ENCODE measurements at regions not wholly inside any gene's neighbourhood (a gene's known extent, or its start where the extent isn't known, plus 50 kb on each side); places are given as distances from the start of the nearest gene placed in this dataset.

DNA sequence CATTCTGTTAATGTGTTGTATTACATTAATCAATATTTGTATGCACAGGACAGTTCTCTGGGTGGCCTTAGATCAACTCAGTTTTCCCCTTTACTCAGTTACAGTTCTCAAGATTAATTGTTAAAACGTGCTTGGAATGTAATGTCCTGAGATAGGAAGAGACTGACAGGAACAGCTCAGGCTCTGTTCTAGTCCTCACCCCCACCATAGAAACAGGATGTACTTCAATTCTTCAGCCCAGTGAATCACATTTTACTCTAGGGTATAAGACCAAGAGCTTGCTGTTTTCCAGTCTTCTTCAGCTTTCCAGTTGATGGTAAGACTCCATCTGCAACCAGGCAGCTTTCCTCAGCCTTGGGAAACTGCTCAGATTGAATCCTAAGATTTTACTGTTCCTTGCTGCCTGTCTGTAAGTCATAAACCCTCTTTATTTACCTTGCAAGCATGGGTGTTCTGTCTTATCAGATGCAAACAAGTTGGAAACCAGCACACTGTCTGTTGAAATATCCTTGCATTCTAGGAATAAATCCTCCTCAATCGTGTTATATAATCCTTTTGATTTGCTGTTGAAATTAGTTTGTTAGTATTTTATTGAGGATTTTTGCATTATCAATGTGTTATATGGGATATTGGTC lies 836.9 kb upstream of the PCDH9 start:
- DNase-seq: no peak

DNA sequence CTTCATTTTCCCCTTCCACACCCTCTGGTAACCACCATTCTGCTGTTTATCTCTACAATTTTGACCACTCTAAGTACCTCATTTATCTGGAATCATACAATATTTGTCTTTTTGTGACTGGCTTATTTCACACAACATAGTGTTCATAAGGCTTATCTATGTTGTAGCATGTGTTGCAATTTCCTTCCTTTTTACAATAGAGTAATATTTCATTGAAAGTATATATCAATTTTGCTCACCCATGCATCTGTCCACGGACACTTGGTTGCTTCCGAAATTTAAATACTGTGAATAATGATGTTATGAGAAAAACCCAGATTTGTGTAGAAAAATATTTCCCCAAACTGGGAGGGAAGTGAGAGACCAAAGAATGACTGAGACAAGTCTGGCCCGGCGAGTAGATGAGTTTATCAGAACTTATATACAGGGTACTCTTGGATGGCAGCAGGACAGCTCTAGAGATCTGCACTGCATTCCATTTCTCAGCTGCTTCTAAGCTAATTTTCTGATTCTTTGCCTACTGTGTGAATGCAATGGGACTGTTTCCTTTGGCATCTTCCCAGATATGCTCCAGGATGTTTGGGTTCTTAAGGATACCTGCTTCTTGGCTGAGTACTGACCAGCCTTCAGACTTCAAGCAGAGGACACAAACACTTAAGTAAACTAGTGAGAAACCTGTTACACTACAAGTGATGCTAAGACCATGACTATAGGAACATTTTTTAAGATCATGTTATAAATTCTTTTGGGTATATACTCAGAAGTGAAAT lies 834.0 kb upstream of the PCDH9 start:
- no peak for DNase-seq

DNA sequence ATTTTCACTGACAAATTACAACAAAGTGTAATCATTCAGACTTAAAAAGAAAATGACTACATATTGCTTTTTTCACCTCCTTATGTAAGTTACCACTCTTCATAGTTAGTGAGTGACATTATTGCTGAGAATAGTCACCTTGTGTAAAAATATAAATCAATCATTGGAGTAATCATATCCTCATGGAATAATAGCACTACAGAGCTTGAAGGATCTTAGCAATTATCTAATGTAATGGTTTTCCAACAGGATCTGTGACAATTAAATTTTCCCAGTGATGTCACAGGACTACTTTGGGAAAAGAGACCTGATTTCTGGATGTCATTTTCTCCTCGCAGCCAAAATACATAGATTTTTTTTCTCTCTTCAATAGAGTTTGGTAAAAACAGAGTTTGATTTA lies 833.0 kb upstream of the PCDH9 start:
- DNase-seq: no peak

DNA sequence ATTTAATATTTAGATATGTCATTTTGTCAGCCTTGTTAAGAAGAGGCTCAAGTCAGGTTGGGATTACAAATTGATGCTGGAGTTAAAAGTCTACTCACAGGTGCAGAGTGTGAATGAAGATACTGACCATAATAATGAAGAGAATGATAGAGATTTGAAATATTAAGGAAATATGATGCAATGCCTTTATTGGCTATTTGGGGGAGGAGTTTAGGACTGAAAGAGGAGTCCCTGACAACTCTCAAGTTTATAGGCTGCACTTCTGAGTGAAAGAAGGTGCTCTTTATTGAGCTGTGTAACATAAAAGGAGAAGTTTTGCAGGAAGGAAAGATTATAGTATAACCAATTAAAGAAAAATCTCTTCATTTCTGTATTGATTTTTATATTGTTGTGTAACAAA lies 827.7 kb upstream of the PCDH9 start:
- DNase-seq: no peak

DNA sequence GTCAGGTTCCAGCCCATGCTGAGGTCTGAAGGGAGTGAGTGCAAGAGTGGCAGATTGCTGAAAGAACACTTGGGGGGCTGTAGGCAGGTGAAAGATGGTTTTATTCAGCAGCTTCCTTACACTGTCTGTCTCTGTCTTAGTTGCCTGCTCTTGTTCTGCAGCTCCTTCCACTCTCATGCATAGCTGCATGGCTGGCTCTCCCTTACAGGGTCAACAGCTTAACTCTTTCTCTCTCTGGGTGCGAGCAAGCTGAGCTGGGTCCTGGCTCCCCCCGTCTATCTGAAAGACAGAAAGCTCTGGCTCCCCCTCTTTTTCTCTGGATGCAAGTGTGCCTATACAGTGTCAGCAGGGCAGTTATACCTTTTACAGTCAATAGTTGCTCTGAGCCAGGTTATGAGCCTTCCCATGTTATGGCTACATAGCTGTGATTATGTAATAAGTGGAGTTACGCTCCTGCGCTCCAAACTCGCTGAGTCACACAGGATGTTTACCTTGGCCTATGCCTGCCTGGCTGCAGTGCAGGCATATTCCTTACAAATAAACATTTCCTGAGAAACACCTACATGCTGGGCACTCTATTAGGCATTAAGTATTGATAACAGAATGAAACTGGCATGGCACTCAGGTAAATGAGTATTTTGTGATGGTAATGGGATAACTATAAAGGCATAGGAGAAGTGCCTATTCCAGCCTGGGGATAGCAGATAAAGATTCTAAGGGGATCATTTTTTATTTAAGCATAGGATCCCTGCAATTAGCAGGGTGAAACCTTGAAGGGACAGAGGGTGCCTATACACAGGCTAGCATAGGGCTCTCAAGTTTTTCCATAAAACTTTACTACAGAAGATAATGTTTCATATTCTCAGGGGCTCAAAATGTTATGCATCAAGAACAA lies 826.9 kb upstream of the PCDH9 start:
- DNase-seq: no peak

DNA sequence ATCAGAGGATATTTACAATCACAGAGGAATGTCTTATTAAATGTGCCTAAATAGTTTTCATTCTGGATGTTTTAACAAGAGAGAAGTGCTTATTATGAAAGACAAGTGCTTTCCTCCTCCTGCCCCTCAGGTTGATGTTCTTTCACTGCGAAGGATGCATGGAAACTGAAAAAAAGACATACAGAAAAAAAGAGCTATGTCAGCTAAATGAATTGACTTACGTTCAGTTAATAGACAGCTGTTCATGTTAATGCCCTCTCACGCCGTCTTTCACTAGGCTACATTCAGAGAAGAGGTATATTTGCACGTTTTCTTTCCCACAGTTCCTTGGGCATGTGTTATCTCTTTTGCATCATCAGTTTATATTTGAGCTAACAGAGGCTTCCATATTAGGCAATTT lies 821.8 kb upstream of the PCDH9 start:
- no peak for DNase-seq

DNA sequence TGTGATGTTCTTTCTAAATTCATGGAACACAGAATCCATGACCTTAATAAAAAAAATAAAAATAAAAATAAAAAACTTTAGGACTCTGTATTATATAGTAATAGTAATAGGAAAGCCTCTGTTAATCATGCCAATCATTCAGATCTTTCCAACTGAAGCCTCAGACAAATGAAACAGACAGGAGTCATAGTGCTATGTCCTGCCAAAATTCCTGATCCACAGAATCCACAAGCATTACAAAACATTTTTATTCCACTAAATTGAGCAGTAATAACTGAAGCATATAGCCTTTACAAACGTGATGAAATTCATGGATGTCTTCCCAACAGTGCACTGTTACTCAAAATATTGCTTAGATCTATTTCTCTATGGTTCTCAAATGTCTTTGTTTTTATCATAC lies 820.6 kb upstream of the PCDH9 start:
- DNase-seq: no peak

DNA sequence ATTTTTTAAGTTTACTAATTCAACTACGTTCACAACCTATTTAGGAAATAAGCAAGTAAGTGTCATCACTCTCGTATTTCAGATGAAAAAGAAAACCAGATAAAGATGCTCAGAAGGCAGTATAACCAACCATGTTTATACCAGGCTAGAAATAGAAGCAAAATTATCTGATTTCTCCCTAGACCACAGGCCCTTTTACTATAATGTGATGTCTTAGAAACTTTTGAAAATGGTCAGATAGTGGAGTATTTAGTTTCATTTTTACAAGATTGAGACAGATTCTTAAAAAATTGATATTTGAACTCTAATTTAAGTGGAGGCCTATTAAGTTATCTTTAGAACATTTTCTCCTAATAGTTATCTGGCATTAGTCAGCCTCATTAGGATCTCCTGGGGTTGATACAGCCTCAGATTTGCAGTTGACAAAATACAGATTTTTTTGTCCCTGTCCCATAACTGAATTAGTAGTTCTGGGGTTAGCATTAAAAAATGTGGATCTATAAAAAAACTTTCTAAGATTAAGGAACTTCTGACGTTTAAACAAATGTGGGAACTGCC lies 818.7 kb upstream of the PCDH9 start:
- no peak for DNase-seq

DNA sequence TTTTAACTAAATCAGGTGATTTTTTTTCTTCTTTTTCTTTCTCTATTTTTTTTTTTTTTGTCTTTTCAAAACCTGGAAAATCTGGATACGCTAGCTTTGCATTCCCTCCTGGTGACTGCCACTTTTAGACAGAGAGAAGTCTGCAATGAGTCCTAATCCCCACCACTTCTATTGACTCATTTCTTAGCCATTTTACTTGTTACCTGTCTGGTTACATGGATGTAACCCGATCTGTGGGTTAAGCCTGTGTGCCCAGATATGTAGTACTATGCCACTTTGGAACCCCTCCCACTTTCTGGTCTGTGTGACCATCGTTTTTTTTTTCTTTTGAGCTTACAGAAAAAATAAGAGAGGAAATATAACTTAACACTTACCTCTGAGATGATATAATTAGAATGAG lies 817.8 kb upstream of the PCDH9 start:
- DNase-seq: no peak

DNA sequence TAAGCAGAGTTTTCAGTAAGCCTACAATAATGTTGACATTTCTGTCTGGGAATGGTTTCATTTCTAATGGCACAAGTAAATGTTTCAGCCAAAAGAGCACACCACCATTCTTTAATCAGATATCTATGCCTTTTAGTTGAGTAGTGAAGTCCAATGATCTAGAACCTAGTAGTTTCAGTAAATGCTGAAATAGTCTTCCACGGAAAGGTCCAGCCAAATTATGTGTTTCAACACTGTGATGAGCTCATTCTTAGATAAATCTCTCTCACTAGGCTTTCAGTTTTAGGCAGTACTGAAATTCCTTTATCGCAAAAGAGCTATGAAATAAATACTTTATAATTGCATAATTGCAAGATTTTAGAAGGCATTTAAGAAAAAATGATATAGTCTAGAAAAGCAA lies 816.8 kb upstream of the PCDH9 start:
- no peak for DNase-seq

DNA sequence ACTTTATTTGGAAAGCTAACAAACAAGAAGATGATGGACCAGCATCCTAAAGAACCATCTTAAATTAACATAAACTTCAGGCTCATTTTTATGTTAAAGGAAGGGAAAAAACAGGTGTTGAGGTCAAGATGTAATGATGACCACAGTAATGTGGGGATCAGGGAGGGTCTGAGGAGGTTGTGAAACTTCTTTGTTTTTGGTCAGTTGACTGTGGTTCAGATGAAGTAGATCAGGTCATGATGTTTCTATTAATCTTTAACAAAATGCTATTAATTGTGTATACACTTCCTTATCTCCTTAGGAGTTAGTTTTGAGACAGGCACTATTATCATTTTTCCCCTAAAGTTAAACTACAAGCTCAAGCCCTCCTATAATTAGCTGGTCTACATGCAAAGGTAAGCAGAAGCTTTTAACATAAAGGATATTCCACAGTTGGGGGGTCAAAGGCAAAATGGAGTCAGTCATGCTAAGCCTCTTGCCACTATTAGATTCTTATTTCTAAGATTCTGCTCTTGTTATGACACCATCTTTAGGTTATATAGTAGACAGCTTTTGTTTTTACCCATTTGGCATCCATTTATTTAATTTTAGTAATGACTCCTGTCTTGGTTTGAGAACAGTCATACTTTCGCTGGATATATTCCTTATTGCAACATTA lies 800.1 kb upstream of the PCDH9 start:
- no peak for DNase-seq

DNA sequence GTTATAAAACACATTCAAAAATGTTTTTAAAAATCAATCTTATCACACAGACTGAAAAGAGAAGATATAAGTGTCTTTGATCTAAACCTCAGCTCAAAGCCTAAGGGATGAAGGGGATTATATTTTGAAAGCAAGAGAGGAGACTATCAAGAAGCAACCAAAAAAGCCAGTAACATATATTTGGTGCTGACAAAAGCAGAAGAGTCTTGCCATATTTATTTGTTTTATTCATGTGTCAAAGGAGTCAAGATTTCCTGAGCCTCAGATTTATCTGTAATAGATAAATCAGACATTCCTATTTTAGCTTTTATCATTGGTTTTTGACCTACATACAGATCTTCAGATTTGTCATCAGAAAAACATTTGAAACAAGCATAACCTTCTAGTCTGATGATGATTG lies 798.6 kb upstream of the PCDH9 start:
- no peak for DNase-seq

DNA sequence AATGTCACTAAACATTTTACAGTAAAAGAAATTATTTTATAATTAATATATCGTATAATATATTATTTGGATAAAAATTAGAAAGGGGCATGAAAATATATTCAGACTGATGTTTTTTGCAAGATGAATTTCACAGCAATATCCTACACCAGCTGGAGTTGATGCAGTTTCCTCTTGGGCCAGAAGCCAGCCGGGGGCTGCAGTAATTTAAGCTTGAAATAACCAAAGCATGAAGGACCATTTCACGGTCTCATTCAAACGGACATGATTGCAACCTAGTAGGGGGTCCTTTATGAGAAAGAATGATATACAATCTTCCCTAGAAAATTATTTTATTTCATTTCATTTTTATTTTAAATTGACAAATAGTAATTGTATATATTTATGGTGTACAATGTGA lies 797.2 kb upstream of the PCDH9 start:
- no peak for DNase-seq

DNA sequence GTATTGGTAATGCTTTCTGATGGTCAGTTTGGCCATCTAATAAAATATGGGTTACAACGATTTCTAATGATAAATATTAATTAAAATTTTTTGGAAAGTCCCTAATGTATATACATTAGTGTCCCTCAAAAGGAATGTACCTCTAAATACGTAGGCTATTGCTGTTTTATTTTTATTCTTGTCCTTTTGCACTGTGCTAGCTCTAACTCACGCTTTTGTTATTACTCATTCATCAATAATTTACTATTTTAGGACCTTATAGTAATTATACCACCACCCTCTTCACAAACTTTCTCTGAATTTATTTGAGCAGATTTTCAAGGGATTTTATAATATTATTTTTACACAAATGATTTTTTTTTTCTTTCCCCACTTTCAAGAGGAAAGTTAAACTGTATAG lies 795.9 kb upstream of the PCDH9 start:
- no peak for DNase-seq

DNA sequence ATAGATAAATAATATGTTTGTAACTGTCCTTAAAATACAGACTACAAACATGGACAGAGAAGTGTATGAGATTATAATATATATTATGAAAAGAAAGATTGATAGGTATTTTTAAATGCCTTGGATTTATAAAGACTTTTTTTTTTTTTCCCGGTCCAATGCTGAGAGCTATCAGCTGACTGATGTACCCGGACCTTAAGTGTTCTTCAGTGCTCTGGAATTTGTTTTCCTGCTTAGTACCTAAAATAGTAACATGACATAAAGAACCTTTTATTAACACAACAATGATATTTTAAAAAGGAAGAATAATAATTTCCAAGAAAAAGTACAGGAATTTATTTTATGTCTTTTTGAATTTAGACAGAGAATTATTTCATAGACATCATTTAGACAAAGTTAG lies 795.5 kb upstream of the PCDH9 start:
- DNase-seq: no peak

DNA sequence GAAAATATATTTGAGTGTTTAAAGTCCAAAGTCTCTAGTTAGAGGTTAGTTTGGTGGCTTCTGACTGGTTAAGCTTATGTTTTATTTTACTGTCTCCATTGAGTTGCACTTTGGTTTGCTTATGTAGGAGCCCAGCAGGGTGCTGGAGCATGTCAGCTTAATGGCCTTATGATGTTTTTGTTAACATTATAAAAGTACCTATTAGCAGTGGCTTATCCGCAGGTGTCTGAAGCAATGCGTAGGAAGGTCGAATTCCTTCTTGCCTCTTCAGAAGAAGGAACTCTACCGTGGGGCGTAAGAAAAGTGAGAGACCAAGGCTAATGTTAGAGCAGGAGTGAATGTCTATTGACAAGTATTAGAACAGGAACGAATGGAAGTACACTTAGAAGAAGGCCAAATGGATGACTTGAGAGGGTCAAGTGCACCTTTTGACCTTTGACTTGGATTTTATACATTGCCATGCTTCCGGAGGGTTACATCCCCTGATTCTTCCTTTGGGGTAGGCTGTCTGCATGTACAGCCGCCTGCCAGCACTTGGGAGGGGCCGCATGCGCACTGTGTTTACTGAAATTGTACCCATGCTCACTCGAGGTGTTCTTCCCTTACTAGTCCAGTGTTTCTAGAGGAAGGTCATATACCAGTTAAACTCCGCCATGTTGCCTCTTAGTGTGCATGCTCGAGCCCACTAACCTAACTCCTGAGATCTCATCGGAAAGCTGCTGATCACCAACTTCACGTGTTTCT lies 793.9 kb upstream of the PCDH9 start:
- DNase-seq: no peak

DNA sequence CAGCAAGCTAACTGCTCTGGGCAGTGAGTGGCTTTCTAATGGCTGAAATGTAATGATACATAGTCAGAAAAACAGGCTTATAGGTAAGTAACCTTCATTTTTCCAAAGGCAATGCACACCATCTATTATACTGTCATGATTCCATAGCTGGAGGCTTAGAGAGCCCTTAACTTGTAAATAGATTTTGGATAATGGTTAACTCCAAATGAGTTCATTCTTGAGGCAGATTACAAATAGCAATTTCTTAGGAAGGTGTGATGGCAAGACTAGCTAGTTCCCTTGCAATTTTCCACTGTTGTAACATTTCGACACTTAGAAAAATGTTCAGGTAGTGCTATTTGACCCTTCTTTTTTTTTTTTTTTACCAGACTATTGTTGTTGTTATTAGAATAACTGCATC lies 789.8 kb upstream of the PCDH9 start:
- no peak for DNase-seq

DNA sequence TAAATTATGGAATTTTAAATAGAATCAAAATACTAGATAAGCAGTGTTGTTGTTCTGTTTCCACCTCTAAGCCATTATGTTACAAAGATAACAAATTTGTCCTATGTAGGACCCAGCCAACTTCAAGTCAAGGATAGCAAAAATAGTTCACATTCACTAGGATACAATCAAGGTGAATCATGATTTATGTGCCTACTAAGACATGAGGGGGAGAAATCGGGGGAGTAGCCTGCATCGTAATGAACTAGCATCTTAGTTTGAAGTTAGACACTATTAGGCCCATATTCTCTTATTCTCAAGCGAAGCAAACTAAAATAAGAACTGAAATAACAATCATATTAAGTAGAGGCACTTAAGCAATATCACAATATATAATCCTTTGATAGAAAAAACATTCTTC lies 779.4 kb upstream of the PCDH9 start:
- no peak for DNase-seq

DNA sequence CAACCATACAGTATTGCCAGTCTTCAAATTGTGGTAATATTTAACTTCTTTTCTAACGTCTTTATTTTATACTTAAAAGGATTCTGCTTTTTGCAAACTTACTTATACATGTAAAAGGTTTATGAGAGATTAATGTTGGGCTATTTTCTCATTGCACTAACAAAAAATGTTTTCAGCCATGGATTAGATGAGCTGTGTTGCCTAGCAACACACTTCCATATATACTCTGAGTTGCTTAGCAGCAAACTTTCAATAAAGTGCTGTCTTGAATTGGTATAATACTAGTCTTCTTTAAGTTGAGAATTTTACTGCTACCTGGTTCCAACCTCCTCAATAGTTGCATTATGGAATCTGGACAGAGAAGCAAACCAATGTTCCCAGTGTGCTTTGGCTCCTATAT lies 777.4 kb upstream of the PCDH9 start:
- DNase-seq: no peak

DNA sequence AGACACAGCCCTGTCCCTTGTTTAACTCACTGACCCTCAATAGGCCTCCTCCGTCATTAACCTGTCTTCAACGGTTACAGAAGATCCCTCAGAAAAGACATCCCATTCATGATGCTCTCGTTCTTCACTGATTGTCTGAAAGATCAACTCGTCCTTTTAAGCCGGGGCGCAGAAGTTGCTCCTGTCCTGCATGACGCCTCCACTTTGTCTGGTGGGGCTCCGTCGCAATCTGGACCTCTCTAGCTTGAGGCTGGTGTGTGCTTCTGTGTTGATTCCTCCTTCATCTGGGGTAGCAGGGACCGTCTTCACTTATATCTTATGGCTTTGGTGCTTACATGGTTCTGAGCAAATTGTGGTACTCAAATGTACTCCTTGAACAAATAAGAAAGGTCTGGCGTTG lies 766.0 kb upstream of the PCDH9 start:
- no peak for DNase-seq

DNA sequence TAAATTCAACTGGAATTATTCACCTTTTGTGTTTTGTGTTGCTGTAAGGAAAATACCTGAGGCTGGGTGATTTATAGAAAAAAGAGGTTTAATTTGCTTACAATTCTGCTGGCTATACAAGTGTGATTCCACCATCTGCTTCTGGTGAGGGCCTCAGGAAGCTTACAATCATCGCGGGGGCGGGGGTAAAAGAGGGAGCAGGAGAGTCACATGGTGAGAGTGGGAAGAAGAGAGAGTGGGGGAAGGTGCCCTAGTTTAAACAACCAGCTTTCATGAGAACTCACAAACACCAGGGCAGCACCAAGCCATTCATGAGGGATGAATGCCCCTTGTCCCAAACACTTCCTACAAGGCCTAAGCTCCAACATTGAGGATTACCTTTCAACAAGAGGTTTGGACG lies 760.7 kb upstream of the PCDH9 start:
- DNase-seq: no peak

DNA sequence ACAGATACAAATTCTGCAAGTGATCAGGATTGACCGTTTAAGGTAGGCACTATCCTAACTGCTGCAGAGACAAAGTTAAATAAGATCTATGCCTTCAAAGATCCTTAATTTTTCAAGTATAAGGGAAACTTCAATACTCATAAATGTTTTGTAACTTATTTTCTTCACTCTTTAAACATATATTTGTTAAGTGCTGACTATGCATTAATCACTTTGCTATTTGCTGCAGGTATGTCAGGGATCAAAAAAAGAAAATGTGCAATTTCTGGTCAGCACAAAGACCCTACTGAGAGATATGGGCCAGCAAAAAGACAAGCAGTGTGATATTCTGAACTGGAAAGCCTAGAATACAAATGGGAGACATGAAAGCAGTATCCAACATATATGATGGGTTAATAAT lies 756.1 kb upstream of the PCDH9 start:
- DNase-seq: no peak
